LNCAP (cell line): ENCODE measurements at regions not wholly inside any gene's neighbourhood (a gene's known extent, or its start where the extent isn't known, plus 50 kb on each side); places are given as distances from the start of the nearest gene placed in this dataset.

Experiments used
- TF ChIP-seq, protein P1 (sequence below): fragments of 450-650 bp; IDR thresholded peaks from 2 replicates; pipeline ENCODE4 v1.5.1; 2017; ENCODE audit warnings: mild to moderate bottlenecking

DNA sequence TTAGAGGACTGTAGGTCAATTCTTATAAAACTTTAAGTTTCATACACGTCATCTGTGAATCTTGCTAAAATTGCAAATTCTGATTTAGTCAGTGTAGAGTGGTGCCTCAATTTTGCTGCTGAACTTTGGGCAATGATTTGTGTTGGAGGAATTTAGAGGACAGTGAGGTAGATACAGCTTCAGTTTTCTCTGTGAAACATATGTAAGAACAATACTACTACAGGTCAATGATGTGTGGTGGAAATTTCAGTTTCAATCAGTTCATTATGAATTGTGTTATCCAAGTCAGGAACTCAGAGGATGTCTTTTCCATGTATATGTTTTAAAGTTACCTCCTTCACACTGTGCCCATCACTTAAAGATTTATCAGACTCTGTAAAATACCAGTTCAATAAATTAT, 1597.8 kb upstream of the PCDH10 start:
- TF ChIP-seq, protein P1, sequence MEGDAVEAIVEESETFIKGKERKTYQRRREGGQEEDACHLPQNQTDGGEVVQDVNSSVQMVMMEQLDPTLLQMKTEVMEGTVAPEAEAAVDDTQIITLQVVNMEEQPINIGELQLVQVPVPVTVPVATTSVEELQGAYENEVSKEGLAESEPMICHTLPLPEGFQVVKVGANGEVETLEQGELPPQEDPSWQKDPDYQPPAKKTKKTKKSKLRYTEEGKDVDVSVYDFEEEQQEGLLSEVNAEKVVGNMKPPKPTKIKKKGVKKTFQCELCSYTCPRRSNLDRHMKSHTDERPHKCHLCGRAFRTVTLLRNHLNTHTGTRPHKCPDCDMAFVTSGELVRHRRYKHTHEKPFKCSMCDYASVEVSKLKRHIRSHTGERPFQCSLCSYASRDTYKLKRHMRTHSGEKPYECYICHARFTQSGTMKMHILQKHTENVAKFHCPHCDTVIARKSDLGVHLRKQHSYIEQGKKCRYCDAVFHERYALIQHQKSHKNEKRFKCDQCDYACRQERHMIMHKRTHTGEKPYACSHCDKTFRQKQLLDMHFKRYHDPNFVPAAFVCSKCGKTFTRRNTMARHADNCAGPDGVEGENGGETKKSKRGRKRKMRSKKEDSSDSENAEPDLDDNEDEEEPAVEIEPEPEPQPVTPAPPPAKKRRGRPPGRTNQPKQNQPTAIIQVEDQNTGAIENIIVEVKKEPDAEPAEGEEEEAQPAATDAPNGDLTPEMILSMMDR = no peak

DNA sequence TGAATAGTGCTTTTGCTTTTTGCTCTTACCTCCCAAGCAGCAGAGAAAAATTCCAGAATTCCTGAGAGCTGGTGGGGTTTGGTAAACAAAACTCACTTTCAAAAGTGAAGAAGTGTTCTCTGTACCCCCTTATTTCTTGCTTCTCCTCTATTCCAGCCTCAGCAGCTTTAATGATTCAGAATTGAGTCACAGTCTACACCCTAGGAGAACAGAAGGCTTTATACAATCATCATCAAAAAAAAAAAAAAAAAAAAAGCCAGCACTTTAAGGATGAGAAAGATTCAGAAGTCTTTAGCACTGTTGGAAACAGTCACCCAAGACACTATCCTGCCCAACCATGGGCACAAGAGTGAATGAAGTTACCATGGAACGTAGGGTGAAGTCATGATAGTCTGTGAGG, 1583.1 kb upstream of the PCDH10 start:
- TF ChIP-seq, protein P1 = no peak

DNA sequence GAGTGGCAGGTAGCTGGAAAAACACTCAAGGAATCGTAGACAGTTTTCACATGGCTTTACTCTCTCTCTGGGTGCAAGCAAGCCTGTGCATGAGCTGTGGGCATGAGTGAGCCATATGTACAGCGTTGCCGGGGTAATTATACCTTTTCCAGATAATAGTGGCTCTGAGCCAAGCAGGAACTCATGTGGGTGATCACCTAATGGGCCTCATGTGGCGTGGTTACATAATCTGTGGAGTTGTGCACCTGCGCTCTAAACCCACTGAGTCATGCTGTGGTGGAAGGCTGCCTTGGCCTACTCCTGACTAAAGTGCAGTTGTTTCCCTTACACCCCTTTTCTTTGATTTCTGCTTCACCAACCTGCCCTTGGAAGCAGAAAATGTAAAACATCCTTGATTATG, 1564.5 kb upstream of the PCDH10 start:
- TF ChIP-seq, protein P1 = no peak

GRCh38 chr4:131595140-131595539, 1554.0 kb upstream of the PCDH10 start:
- TF ChIP-seq, protein P1 = no peak

- TF ChIP-seq, protein P1 = no peak
These were observed 1545.4 kb upstream of the PCDH10 start for GRCh38 chr4:131603705-131604104.

DNA sequence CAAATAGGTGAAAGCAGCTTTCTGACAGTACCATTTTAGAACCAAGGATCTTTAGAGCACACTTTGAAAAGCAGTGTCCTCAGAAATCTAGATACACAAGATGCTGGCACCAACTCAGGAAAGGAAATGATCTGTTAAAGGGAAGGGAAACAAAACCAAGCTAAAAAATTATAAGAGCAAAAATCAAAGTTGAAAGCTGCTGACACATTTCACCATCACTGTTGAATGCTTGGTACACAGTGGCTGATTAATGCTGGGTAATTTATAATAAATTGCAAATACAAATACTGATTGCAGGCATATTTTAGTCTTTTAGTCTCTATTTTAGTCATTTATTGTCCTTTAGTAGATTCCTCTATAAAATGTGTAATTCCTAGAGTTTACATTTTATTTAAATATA, 1540.1 kb upstream of the PCDH10 start:
- TF ChIP-seq, protein P1 = no peak

- TF ChIP-seq, protein P1 = no peak
These were observed 1535.8 kb upstream of the PCDH10 start for GRCh38 chr4:131613086-131613823.

DNA sequence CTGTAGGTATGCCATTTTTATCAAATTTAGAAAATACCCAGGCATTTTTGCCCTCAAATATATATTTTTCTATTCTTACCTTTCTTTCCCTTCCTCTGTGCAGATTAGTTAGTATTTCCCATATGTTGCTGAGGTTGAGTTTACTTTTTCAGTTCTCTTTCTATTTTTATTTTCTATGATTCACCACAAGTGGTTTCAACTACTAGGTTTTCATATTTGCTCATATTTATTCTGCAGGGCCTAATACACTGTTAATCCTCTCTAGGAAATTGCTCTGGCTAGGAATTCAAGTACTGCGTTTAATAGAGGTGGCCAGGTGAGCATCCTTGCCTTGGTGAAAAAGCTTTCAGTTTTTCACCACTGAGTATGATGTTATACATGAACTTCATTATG, 1535.3 kb upstream of the PCDH10 start:
- TF ChIP-seq, protein P1 = no peak
